WTC11 (cell line): ENCODE measurements at regions not wholly inside any gene's neighbourhood (a gene's known extent, or its start where the extent isn't known, plus 50 kb on each side); places are given as distances from the start of the nearest gene placed in this dataset.

Source experiments
- ATAC-seq: fragments of 200-7000 bp; cut with Tn5 transposase; 2 replicates; pipeline ENCODE4 v1.10.0; 2021; ENCODE audit warnings: mild to moderate bottlenecking, moderate library complexity
- CTCF ChIA-PET: fragments of 300-600 bp; sonication (Branson Sonifier 250); formaldehyde crosslinking; loops from one replicate; lab custom pipeline; 2021; ENCODE audit warnings: antibody characterized with exemption; lab: Charles Lee
- POLR2A ChIA-PET: fragments of 350-600 bp; sonication (Branson Sonifier 250); formaldehyde crosslinking; loops from one replicate; lab custom pipeline; 2021; ENCODE audit warnings: antibody characterized with exemption; lab: Charles Lee
- DNase-seq: peaks from one replicate; pipeline ENCODE4 v3.0.0; 2021; ENCODE audit warnings: low spot score
- H3K27ac Mint-ChIP-seq: 2 replicates; pipeline ENCODE4 v1.8.0; 2021; ENCODE audit warnings: mixed read lengths
- H3K27me3 Mint-ChIP-seq: 2 replicates; pipeline ENCODE4 v1.8.0; 2021; ENCODE audit warnings: low read depth, mild to moderate bottlenecking, moderate library complexity, mixed read lengths
- H3K36me3 Mint-ChIP-seq: 2 replicates; pipeline ENCODE4 v1.8.0; 2021; ENCODE audit warnings: mixed read lengths
- H3K4me1 Mint-ChIP-seq: 2 replicates; pipeline ENCODE4 v1.8.0; 2022; ENCODE audit warnings: mixed read lengths
- H3K4me3 Mint-ChIP-seq: 2 replicates; pipeline ENCODE4 v1.8.0; 2021; ENCODE audit warnings: mild to moderate bottlenecking, moderate library complexity, mixed read lengths
- H3K9me3 Mint-ChIP-seq: 2 replicates; pipeline ENCODE4 v1.8.0; 2021; ENCODE audit warnings: mixed read lengths
- ELF4 ChIP-seq: sonication (generic); formaldehyde crosslinking; IDR thresholded peaks from 2 replicates; pipeline ENCODE4 v1.8.1; 2022; ENCODE audit warnings: low read depth, mild to moderate bottlenecking, moderate library complexity, missing genetic modification reagents
- GTF2I ChIP-seq: fragments of 250-450 bp; sonication (Bioruptor Pico); conservative IDR thresholded peaks from 2 replicates; pipeline ENCODE4 v1.4.0; 2021; ENCODE audit warnings: mild to moderate bottlenecking
- NFE2L1 ChIP-seq: sonication (generic); formaldehyde crosslinking; IDR thresholded peaks from 2 replicates; pipeline ENCODE4 v1.8.1; 2023; ENCODE audit warnings: missing genetic modification reagents
- NR3C1 ChIP-seq: sonication (generic); formaldehyde crosslinking; conservative IDR thresholded peaks from 2 replicates; pipeline ENCODE4 v1.8.1; 2023; ENCODE audit warnings: low read depth, mild to moderate bottlenecking, missing genetic modification reagents
- RORB ChIP-seq: fragments of 250-450 bp; sonication (Bioruptor Pico); IDR thresholded peaks from 2 replicates; pipeline ENCODE4 v1.9.0; 2021; ENCODE audit warnings: mild to moderate bottlenecking
- TEAD1 ChIP-seq: sonication (generic); formaldehyde crosslinking; IDR thresholded peaks from 2 replicates; pipeline ENCODE4 v1.8.0; 2022; ENCODE audit warnings: mild to moderate bottlenecking, missing genetic modification reagents
- ZBTB21 ChIP-seq: sonication (generic); formaldehyde crosslinking; IDR thresholded peaks from 2 replicates; pipeline ENCODE4 v1.8.1; 2023; ENCODE audit warnings: mild to moderate bottlenecking, missing genetic modification reagents, borderline replicate concordance
- ZNF263 ChIP-seq: sonication (generic); formaldehyde crosslinking; IDR thresholded peaks from 2 replicates; pipeline ENCODE4 v1.8.1; 2022; ENCODE audit warnings: low read depth, mild to moderate bottlenecking, moderate library complexity, missing genetic modification reagents
- ZNF425 ChIP-seq: fragments of 250-450 bp; sonication (Bioruptor Pico); conservative IDR thresholded peaks from 2 replicates; pipeline ENCODE4 v1.9.0; 2021; ENCODE audit warnings: mild to moderate bottlenecking
- TF ChIP-seq, protein P1 (sequence below): sonication (generic); formaldehyde crosslinking; IDR thresholded peaks from 2 replicates; pipeline ENCODE4 v1.8.1; 2022; ENCODE audit warnings: mild to moderate bottlenecking, moderate library complexity, missing genetic modification reagents
- TF ChIP-seq, protein P2 (sequence below): fragments of 200-600 bp; IDR thresholded peaks from 2 replicates; pipeline ENCODE4 v1.8.0; 2022; ENCODE audit warnings: antibody characterized with exemption
- TF ChIP-seq, protein P3 (sequence below): sonication (generic); formaldehyde crosslinking; IDR thresholded peaks from 2 replicates; pipeline ENCODE4 v1.8.1; 2022; ENCODE audit warnings: mild to moderate bottlenecking, missing genetic modification reagents, moderate library complexity, borderline replicate concordance
- TF ChIP-seq, protein P4 (sequence below): sonication (generic); formaldehyde crosslinking; IDR thresholded peaks from 2 replicates; pipeline ENCODE4 v1.8.1; 2022; ENCODE audit warnings: missing genetic modification reagents, borderline replicate concordance
- TF ChIP-seq, protein P5 (sequence below): sonication (generic); formaldehyde crosslinking; IDR thresholded peaks from 2 replicates; pipeline ENCODE4 v1.8.1; 2023; ENCODE audit warnings: mild to moderate bottlenecking, missing genetic modification reagents, moderate library complexity
- TF ChIP-seq, protein P6 (sequence below): sonication (generic); formaldehyde crosslinking; IDR thresholded peaks from 2 replicates; pipeline ENCODE4 v1.8.1; 2023; ENCODE audit warnings: mild to moderate bottlenecking, missing genetic modification reagents
- TF ChIP-seq, protein P7 (sequence below): sonication (generic); formaldehyde crosslinking; IDR thresholded peaks from 2 replicates; pipeline ENCODE4 v1.8.0; 2022; ENCODE audit warnings: mild to moderate bottlenecking, missing genetic modification reagents
- TF ChIP-seq, protein P8 (sequence below): fragments of 250-450 bp; sonication (Bioruptor Pico); IDR thresholded peaks from 2 replicates; pipeline ENCODE4 v1.9.0; 2021; ENCODE audit warnings: moderate library complexity, mild to moderate bottlenecking, inconsistent platforms, borderline replicate concordance

GRCh38 chr11:115676768-115677167, 172.6 kb upstream of the CADM1 start (continued):
- TF ChIP-seq ELF4 (CRISPR knock-in tag) = no peak

DNA sequence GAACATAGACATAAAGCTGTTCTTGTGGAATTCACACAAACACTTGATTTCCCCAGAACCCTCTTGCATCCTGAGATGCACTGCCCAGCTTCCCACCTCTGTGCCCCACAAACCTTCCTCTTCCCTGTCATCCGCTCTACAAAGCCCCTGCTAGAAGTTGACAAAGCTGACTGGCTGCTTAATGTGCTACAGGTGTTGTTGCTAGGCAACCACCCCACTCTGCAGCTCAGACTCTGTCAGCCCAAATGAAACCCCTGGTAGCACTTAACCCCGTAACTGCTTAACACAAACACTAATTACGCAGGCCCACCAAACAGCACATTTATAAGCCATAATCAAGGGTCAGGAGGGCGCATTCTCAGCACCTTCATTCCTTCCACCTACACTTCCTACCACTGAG, 172.0 kb upstream of the CADM1 start:
- ATAC-seq (peak; percentile 38), DNase-seq (no peak)
- no peaks in the 10 kb centered on the region for H3K27me3 Mint-ChIP-seq
- no peak overlapping the region for H3K27ac Mint-ChIP-seq
- peaks cover 14% of the 10 kb centered on the region for H3K4me1 Mint-ChIP-seq
- ChIA-PET CTCF (interaction anchor here (0.6 to 0.8 kb wide), 3 partner anchors 247 to 350 kb away, joined by 3 to 5 read pairs (median 3); no protein-coding TSS in a partner anchor), POLR2A (no interaction called here)
- no peaks in the 10 kb centered on the region for H3K9me3 Mint-ChIP-seq
- H3K36me3 Mint-ChIP-seq = no peaks in the 10 kb centered on the region
- TF ChIP-seq, protein P1, sequence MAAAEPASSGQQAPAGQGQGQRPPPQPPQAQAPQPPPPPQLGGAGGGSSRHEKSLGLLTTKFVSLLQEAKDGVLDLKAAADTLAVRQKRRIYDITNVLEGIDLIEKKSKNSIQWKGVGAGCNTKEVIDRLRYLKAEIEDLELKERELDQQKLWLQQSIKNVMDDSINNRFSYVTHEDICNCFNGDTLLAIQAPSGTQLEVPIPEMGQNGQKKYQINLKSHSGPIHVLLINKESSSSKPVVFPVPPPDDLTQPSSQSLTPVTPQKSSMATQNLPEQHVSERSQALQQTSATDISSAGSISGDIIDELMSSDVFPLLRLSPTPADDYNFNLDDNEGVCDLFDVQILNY (CRISPR knock-in tag) = no peak
- TF ChIP-seq GTF2I (CRISPR knock-in tag) (no peak), RORB (no peak), ZNF263 (no peak), ZNF425 (CRISPR knock-in tag) (no peak), NR3C1 (no peak), TEAD1 (no peak), NFE2L1 (CRISPR knock-in tag) (no peak), ZBTB21 (CRISPR knock-in tag) (no peak)
- TF ChIP-seq, protein P2, sequence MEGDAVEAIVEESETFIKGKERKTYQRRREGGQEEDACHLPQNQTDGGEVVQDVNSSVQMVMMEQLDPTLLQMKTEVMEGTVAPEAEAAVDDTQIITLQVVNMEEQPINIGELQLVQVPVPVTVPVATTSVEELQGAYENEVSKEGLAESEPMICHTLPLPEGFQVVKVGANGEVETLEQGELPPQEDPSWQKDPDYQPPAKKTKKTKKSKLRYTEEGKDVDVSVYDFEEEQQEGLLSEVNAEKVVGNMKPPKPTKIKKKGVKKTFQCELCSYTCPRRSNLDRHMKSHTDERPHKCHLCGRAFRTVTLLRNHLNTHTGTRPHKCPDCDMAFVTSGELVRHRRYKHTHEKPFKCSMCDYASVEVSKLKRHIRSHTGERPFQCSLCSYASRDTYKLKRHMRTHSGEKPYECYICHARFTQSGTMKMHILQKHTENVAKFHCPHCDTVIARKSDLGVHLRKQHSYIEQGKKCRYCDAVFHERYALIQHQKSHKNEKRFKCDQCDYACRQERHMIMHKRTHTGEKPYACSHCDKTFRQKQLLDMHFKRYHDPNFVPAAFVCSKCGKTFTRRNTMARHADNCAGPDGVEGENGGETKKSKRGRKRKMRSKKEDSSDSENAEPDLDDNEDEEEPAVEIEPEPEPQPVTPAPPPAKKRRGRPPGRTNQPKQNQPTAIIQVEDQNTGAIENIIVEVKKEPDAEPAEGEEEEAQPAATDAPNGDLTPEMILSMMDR = no peak
- TF ChIP-seq, protein P3, sequence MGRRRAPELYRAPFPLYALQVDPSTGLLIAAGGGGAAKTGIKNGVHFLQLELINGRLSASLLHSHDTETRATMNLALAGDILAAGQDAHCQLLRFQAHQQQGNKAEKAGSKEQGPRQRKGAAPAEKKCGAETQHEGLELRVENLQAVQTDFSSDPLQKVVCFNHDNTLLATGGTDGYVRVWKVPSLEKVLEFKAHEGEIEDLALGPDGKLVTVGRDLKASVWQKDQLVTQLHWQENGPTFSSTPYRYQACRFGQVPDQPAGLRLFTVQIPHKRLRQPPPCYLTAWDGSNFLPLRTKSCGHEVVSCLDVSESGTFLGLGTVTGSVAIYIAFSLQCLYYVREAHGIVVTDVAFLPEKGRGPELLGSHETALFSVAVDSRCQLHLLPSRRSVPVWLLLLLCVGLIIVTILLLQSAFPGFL = no peak
- TF ChIP-seq, protein P4, sequence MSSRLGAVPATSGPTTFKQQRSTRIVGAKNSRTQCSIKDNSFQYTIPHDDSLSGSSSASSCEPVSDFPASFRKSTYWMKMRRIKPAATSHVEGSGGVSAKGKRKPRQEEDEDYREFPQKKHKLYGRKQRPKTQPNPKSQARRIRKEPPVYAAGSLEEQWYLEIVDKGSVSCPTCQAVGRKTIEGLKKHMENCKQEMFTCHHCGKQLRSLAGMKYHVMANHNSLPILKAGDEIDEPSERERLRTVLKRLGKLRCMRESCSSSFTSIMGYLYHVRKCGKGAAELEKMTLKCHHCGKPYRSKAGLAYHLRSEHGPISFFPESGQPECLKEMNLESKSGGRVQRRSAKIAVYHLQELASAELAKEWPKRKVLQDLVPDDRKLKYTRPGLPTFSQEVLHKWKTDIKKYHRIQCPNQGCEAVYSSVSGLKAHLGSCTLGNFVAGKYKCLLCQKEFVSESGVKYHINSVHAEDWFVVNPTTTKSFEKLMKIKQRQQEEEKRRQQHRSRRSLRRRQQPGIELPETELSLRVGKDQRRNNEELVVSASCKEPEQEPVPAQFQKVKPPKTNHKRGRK (CRISPR knock-in tag) = no peak
- TF ChIP-seq, protein P5, sequence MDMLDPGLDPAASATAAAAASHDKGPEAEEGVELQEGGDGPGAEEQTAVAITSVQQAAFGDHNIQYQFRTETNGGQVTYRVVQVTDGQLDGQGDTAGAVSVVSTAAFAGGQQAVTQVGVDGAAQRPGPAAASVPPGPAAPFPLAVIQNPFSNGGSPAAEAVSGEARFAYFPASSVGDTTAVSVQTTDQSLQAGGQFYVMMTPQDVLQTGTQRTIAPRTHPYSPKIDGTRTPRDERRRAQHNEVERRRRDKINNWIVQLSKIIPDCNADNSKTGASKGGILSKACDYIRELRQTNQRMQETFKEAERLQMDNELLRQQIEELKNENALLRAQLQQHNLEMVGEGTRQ (CRISPR knock-in tag) = no peak
- TF ChIP-seq, protein P6, sequence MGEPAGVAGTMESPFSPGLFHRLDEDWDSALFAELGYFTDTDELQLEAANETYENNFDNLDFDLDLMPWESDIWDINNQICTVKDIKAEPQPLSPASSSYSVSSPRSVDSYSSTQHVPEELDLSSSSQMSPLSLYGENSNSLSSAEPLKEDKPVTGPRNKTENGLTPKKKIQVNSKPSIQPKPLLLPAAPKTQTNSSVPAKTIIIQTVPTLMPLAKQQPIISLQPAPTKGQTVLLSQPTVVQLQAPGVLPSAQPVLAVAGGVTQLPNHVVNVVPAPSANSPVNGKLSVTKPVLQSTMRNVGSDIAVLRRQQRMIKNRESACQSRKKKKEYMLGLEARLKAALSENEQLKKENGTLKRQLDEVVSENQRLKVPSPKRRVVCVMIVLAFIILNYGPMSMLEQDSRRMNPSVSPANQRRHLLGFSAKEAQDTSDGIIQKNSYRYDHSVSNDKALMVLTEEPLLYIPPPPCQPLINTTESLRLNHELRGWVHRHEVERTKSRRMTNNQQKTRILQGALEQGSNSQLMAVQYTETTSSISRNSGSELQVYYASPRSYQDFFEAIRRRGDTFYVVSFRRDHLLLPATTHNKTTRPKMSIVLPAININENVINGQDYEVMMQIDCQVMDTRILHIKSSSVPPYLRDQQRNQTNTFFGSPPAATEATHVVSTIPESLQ (CRISPR knock-in tag) = no peak
- TF ChIP-seq, protein P7, sequence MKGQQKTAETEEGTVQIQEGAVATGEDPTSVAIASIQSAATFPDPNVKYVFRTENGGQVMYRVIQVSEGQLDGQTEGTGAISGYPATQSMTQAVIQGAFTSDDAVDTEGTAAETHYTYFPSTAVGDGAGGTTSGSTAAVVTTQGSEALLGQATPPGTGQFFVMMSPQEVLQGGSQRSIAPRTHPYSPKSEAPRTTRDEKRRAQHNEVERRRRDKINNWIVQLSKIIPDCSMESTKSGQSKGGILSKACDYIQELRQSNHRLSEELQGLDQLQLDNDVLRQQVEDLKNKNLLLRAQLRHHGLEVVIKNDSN (CRISPR knock-in tag) = no peak
- TF ChIP-seq, protein P8, sequence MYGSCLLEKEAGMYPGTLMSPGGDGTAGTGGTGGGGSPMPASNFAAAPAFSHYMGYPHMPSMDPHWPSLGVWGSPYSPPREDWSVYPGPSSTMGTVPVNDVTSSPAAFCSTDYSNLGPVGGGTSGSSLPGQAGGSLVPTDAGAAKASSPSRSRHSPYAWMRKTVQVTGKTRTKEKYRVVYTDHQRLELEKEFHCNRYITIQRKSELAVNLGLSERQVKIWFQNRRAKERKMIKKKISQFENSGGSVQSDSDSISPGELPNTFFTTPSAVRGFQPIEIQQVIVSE (CRISPR knock-in tag) = no peak
- no peak overlapping the region for H3K4me3 Mint-ChIP-seq
